Stimulated activated CD8-positive, alpha-beta memory T cell treated with anti-CD3 and anti-CD28 coated beads, Interleukin-12 subunit alpha, Interleukin-12 subunit beta, amount 100 ng/mL, for 4 hours (primary cell): ENCODE measurements at regions not wholly inside any gene's neighbourhood (a gene's known extent, or its start where the extent isn't known, plus 50 kb on each side); places are given as distances from the start of the nearest gene placed in this dataset.
"Not testable (repeated sequence)": the region's sequence is repeated elsewhere in the genome, so short reads cannot be mapped to it uniquely, and the experiment has no call there.

Experiments
- DNase-seq: peaks from one replicate; pipeline ENCODE4 v3.0.0-alpha.2; 2020; ENCODE audit warnings: low read depth

DNA sequence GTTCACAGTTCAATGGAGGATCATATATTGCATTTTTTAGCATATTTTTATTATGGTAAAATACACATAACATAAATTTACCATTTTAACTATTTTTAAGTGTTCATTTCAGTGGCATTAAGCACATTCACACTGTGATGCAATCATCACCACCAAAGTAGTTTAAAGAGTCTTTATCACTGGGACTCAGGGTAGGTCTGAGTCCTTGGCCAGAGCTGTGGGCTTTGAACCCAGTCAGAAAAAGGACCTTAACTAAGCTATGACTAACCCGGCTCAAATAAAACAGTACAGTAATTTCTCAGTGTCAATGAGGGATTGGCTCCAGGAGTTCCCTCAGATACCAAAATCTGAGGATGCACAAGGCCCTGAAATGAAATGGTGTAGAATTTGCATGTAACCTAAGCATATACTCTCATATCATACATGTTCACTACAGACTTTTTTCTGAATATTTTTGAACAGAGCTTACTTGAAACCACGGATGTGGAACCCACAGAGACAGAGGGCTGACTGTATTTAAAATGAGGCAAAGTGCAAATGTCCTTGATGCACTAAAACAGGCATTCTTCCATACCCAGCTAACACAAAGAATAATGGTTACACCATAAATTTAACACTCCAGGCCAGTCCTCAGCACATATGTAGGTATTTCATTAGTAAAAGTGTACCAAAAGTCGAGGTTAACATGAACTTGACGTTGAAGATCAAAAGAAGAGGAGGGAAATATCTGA, 246.2 kb downstream of the LNPK start:
- DNase-seq, result no peak

DNA sequence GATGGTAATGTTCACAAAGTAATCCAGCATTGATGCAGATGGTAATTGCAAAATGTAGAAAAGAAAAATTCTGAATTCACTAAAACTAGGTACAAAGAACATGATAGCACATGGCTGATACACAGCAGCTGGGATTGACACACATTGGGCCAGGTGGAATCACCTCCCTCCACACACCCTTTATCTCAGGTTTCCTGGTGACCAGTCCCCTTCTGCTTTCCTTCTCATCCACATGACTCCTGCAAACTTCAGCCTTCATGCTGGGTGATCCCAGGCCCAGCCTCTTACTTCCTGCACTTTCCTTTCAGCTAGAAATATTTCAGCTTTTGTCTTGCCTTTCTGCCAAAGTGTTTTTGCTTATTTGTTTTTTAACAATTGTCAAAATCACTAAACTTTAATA, 246.9 kb downstream of the LNPK start:
- DNase-seq, result no peak

DNA sequence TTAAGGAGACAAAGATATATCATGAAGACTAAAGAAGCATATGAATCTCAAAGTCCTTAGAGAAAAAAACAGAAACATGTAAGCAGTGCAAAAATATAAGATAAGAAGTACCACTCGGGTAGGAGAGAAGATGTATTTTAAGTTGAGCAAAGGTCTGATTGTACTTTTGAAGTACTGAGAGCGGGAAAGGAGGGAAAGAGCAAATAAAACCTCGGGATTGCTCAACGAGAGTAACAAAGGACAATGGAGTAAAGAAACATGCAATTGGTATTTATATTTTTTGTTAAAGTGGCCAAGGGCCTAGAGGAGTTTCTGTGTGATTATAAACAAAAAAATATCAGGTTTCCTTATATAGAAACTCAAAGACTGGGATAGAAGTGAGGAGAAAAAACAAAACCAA, 251.9 kb downstream of the LNPK start:
- no peak for DNase-seq

DNA sequence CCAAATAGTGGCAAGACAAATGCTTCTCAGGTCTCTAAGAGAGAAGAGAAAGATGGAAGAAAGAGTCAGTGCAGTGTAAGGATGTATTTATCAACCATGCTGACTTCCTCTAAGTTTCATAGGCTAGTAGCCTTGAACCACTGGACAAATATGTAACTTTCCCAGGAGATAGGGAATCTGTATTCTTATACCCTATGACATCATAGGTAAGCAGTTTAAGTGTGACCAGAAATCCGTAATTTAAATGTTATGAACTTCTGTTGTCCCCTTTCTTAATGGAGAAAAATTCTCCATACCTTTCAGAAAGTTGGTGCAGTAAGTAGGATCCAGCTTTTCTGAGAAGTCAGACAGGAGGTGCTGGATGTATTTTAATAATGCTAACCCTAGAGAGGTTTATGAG, 256.2 kb downstream of the LNPK start:
- no peak for DNase-seq

DNA sequence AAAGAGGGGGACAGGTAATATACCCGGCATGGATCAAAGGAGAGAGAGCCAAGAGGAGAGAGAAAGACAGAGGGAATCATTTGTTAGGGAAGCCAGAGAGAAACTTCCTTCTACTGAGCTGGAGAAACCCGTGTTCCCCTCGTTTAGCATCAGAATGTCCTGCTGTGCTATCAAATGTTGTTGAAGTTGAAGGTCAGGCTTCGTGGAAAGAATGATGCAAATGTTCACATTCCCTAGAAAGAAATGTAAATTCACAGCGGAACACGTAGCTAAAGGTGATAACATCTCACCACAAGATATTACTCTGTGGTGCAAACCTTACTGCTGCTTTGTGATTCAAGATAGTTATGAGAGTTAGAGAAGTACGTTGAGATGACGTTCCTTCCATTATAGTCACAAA, 258.1 kb downstream of the LNPK start:
- DNase-seq, result no peak

DNA sequence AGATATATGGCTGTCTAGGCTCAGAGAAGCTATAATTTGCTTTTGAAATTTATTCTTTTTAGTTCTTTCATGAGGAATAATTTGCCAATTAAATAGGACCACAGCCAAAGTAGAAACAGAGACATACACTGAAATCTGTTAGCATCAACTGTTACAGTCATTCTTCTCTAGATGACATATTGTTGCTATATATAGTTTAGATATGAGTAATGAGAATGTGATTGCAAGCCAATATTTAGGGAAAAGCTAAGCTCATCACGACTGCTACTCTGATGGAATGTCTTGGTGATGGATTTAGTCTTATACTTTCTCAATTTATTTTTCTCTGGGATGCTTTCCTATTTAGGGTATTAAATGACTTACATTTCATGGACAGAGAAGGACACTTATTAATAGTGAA, 259.1 kb downstream of the LNPK start:
- no peak for DNase-seq

DNA sequence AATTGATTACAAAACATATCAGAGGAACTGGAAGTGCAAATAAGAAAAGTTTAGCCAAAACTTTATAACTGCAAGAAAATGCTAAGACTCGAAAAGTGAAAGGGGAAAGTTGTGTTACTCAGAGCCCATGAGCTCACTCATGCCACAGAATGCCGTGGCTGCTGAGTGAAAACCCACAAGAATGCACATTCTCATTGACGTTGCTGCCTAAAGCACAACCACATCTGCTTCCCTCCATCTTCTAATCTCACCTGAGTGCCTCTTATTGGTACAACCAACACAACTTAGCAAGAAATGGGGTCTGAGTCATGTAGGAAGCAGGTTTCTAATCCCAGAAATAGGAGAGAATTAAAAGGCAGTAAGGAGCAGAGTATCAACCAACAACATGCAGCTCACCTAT, 259.7 kb downstream of the LNPK start:
- no peak for DNase-seq

DNA sequence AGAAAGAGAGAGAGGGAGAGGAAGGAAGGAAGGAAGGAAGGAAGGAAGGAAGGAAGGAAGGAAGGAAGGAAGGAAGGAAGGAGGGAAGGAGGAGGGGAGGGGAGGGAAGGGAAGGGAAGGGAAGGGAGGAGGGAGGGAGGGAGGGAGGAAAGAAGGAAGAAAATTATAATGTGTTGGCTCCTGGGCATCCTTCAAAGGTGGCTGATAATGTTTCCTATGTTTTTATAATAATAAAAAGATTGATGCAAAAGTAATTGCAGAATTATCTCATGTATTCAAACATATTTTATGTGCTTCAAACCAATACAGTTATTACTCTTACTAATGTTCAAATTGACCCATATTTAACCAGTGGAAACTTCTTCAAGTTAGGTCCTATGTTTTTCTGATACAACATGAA, 260.9 kb downstream of the LNPK start:
- no peak for DNase-seq

DNA sequence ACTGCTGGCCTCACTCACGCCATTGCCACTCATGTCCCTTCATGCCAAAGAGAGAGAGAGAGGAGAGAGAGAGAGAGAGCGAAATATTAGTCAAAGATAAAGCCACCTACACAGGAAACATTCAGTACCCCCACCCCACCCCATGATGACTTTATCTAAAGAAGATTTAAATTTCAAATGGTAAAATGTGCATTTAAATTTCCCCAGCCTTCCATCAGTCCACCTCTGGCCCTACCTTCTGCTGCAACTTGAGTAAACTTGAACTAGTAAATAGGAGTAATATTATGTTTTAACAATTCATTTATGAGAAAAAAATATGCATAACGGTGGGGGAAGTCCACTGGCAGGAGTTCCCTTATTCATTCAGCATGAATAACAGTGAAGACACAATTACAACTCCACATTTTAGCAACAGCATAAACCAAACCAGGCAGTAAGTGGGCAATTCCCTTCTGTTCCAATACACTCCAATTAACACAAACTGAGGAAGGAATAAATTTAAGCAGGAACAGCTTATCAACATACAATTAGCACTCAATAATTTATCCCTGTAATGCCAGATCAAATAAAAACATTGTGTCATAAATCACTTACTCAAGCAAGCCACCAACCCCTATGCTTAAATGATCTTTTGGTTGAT, 264.2 kb downstream of the LNPK start:
- no peak for DNase-seq

DNA sequence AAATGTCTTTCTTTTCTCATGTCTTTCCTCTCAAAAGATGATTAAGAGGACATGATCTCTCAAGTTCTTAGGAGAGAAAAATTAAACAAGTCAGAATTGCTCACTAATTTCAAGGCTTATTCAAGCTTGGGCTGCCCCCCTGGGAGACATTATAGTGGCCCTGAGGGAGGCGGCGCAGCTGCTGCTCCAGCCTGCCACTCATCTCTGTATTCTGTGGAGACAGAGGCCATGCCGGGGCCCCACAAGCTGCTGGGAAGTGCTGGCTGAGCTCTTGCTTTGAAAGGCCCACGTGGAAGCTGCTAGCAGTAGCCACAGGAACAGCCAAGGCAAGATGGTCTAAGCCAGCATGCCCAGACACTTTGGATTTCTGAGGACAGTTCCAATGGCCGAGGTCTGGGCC, 267.4 kb downstream of the LNPK start:
- no peak for DNase-seq

DNA sequence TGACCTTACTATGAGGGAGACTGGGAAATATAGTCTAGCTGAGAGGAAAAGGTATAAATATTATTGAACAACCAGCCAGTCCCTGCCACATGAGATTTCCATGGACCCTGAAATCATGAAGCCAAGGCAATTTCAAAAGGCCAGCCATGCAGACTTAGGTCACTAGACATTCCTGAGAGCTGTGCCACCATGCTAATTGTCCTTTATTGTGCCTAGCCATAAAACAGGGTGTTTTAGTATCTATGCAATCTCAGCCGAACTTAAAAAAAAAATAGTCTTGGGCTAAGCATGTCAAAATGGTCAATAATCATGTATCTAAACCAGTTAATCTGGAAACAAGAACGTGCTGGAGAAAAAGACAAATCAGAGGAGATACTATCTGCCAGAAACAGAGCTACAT, 269.5 kb downstream of the LNPK start:
- DNase-seq, result no peak

DNA sequence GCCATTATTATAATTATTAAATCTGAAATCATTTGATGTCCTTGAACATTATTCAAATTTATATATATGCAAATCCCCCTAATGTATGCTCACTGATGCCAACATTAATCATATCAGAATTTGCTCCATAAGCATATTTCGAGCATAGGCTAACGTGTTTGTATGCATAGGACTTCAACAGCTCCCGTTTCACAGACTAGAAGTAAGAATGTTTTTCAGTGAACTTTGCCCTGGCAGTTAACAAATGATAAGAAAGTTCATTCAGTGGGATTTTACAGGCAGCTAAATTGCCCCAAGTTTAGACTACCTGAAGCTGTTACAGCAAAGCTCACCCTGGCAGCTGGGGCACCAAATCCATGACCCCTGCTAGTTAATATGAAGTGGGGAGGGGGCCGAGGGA, 272.0 kb downstream of the LNPK start:
- DNase-seq, result no peak

DNA sequence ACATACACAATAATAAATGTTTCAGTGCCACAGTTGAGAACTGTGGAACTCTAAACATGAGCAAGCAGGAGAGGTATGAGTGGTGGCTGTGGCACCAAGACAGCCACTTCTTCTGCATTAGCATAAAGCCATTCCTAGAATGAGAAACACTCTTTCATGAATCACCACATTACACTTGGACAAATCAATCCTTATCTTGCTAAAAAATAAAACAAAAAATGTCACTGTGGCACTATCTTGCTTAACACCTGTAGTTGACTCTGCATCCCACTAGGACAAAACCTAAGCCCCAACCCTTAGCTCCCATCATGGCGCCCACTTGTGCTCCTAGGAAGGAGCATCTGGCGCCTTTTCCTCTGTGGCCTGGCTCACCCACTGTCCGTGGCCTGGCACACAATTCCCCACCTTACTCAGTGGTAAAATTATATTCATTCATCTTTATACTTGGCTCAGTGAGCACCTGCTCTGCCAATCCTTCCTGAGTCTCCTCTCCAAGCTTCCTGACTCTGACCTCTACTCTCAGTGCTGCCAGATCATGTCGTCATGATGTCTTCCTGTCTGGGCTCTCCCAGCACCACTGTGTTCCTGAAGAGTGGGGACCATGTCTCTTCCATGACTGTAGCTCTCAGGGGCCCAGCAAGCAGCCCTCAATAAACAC, 272.9 kb downstream of the LNPK start:
- no peak for DNase-seq

DNA sequence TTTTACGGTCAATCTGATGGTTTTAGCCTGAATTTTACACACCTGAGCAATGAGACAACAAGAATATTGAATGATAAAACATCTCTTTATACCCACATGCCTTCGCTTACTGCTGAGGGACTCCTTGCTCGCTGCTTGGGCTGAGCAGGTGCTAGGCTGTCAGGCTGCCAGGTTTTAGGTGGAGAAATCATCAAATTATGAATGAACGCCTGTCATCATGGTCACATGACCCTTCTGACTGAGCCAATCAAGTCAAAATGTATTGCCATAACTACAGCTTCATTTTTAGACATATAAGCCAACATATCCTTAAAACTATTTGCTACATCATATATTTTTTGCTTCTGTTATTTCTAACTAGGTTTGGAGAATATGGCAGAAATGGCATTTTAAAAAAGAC, 274.0 kb downstream of the LNPK start:
- DNase-seq, result no peak

DNA sequence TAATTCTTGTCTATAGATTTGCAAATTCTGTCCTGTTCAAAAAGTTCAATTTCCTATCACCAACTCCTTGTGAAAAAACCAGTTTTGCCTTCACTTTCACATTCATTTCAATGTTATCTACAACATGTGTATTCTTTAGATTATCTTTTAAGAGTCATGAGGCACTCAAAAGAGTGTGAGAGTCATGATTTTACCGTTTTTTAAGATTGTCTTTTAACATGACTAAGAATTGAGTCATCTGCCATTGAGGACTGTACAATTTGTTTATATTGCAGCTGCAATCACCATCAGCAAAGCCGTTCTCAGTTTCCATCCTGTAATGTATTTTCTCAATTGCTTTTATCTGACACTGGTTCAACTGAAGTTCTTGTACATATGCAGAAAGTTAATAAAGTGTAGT, 275.8 kb downstream of the LNPK start:
- no peak for DNase-seq

DNA sequence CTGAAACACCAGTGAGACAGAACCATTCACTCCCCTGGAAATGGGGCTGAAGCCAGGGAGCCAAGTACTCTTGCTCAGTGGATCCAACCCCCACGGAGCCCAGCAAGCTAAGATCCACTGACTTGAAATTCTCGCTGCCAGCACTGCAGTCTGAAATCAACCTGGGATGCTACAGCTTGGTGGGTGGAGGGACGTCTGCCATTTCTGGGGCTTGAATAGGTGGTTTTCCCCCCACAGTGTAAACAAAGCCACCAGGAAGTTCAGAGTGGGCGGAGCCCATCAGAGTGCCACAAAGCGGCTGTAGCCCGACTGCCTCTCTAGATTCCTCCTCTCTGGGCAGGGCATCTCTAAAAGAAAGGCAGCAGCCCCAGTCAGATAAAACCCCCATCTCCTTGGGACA, 292.8 kb downstream of the LNPK start:
- no peak for DNase-seq

DNA sequence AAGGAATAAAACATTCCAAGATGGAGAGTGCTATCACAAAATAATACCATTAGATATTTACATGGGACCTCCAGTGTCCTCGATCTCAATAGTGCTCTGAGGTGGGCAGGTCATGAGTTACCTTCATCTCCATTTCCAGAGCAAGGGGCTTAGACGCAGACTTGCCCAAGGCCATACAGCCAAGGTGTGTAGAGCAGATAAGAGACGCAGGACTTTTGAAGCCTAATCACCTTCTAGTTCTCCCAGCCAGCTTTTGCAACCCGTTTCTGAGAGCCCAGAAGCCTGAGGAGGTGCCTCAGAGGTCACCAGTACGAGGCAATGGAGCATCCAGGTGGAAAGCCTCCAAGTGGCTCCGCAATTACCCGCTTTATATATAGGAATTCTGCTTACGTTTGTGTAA, 294.7 kb downstream of the LNPK start:
- no peak for DNase-seq

DNA sequence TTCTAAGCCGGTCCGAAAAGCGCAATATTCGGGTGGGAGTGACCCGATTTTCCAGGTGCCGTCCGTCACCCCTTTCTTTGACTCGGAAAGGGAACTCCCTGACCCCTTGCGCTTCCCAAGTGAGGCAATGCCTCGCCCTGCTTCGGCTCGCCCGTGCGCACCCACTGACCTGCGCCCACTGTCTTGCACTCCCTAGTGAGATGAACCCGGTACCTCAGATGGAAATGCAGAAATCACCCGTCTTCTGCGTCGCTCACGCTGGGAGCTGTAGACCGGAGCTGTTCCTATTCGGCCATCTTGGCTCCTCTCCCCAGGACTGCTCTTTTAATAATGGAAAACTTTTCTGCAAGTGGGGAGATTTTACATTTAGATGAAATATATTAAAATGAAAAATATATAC, 297.5 kb downstream of the LNPK start:
- DNase-seq, result not testable (repeated sequence)

DNA sequence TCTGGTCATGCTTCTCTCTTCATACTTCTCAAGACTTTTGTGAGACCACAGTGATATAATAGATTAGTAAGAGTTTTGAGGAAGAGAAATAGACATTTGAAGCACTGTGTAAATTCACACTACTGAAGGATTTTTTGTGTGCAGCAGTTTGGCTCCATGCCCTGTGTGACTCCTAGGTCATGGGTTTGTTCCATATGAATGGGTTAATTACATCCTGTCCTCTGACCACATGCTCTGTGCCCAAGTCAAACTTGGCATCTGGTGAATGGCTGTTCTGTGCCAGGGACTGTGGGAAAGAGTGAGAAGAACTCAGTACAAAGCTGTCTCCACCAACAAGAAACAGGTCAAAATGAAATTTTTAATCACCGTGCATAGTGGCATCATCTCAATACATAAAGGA, 304.0 kb downstream of the LNPK start:
- no peak for DNase-seq

DNA sequence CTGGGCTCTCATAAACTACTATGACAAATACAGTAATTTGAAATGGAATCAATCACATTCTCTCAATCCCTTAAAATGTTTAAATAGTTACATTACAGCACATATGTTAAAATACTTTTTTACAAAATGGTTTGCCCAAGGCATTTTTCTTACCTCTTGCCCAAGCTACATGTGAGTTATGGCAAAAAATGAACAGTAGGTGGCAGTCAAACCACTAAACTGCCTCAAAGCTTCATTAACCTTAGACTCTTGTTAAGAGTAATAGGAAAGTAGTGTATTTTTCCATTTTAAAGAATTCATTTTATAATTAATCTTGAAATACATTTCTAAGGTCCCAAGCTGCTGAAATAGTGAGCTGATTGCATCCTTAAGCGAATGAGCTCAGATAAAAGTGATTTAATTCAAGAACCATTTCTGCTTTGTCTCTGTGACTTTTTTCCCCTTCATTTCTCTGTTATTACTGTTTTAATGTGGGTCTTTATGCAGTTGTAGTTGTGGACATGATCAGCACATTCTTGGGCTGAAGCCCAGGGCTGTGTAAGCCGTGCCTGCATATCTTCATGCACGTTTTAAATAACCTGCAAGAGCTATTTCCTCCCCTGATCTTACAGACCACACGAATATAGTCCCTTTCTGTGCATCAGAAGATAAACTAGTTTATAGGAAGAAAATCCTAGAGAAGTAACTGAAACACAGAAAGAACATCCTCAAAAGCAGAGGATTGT, 311.8 kb downstream of the LNPK start:
- DNase-seq, result no peak

DNA sequence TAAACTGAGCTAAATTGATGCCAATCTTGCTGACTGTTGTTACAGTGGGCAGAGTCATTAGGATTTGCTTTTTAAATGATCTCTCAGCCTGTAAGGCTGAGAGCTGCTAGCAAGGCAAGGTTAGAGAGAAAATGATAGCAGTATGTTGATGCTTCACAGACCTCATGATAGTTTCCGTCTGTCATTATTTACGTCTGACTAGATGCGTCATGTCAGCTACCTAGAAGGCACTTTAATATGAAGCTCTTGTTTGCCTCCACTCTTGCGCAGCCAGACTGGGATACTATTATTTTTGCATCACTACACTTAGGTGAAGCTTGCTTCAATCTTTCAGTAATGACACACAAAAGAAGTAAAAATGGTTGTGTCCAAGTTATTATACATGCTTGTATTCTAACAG, 313.8 kb downstream of the LNPK start:
- no peak for DNase-seq

DNA sequence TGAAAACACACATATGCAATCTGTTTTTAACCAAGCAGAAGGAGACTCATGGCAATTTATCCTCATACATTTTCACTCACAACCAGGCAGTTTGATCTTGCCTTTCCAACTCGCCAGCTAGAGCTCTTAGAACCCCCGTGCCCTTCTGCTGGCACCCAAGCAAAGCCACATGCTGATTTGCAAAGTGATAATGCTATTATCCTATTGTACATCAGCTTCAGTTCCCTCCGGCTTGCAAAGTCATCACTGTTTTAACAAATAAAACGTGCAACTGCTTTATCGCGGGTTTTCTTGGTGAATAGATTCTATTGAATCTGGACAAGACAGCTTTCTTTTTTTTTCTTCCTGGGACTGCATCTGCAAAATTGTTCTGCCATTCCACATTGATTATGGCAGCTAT, 314.6 kb downstream of the LNPK start:
- no peak for DNase-seq

DNA sequence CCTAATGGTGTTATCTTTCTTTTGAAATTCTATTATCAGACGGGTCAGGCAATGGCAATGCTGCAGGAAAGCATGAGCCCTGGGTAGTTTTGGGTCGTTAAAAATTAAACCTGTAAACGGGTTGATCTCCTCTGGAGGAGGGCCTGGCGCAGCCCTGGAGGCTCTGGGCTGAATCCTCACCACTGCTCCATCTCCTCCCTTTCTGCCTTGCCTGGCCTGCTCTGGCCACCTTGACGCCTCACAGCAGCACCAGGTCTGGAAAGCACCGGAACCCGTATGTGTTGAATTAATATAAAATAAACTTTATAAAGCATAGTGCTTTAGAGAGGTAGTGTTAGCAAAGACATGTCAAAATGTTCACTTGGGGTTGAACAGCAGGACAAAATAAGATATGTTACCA, 316.1 kb downstream of the LNPK start:
- no peak for DNase-seq
